B cell (primary cell): ENCODE measurements at regions not wholly inside any gene's neighbourhood (a gene's known extent, or its start where the extent isn't known, plus 50 kb on each side); places are given as distances from the start of the nearest gene placed in this dataset.

Source experiments
- CTCF ChIP-seq: fragments of 200-600 bp; IDR thresholded peaks from one replicate; pipeline ENCODE4 v1.8.0; 2022; ENCODE audit warnings: antibody characterized with exemption, mild to moderate bottlenecking
- EZH2 ChIP-seq: IDR thresholded peaks from 2 replicates; pipeline ENCODE4 v1.6.1; 2012; ENCODE audit warnings: borderline replicate concordance, low read depth, mild to moderate bottlenecking, moderate library complexity, low read length; ENCODE audit not compliant: insufficient read depth, poor library complexity, severe bottlenecking

- TF ChIP-seq CTCF (no peak), EZH2 (no peak)
Measured at GRCh38 chr9:29214154-29214689, 1640.9 kb upstream of the C9orf72 start.
